Fibroblast of lung (primary cell): ENCODE measurements at regions not wholly inside any gene's neighbourhood (a gene's known extent, or its start where the extent isn't known, plus 50 kb on each side); places are given as distances from the start of the nearest gene placed in this dataset.
"Not testable (repeated sequence)": the region's sequence is repeated elsewhere in the genome, so short reads cannot be mapped to it uniquely, and the experiment has no call there.

Experiments used
- DNase-seq, 2 donors: peaks; one replicate each; pipeline versions ENCODE4 v3.0.0 to v3.0.0-alpha.2; 2010; ENCODE audit warnings: low read depth in 2 of 2
- H2AFZ ChIP-seq: 2 replicates; pipeline ENCODE4 v1.5.1; 2012; ENCODE audit warnings: low read length, control low read depth, inconsistent platforms
- H3K27ac ChIP-seq: 2 replicates; pipeline ENCODE4 v1.5.1; 2011; ENCODE audit warnings: low read length, control low read depth; ENCODE audit not compliant: insufficient read depth
- H3K27me3 ChIP-seq: 2 replicates; pipeline ENCODE4 v1.5.1; 2011; ENCODE audit warnings: mild to moderate bottlenecking, low read length; ENCODE audit not compliant: control insufficient read depth, insufficient read depth
- H3K36me3 ChIP-seq: 2 replicates; pipeline ENCODE4 v1.5.1; 2011; ENCODE audit warnings: low read length; ENCODE audit not compliant: control insufficient read depth, insufficient read depth
- H3K4me1 ChIP-seq: 2 replicates; pipeline ENCODE4 v1.5.1; 2011; ENCODE audit warnings: low read length; ENCODE audit not compliant: control insufficient read depth, insufficient read depth; ENCODE audit errors: extremely low read depth
- H3K4me2 ChIP-seq: 2 replicates; pipeline ENCODE4 v1.5.1; 2011; ENCODE audit warnings: low read length, control low read depth; ENCODE audit not compliant: insufficient read depth; ENCODE audit errors: extremely low read depth
- H3K4me3 ChIP-seq, 4 experiments: fragments of 200-600 bp in 1 of 4; sonication (generic) in 1 of 4; replicated peaks in 1 of 4; 2 replicates each; pipeline ENCODE4 v1.5.1; 2011 to 2016; ENCODE audit warnings: low read length in 4 of 4, low read depth in 3 of 4, mild to moderate bottlenecking in 3 of 4, control low read depth in 2 of 4, inconsistent platforms in 1 of 4, mixed read lengths in 1 of 4; ENCODE audit not compliant: insufficient read depth in 1 of 4; ENCODE audit errors: control extremely low read depth in 1 of 4
- H3K79me2 ChIP-seq: 2 replicates; pipeline ENCODE4 v1.5.1; 2012; ENCODE audit warnings: mild to moderate bottlenecking, low read length, inconsistent platforms; ENCODE audit not compliant: control insufficient read depth, insufficient read depth
- H3K9ac ChIP-seq: 2 replicates; pipeline ENCODE4 v1.5.1; 2011; ENCODE audit warnings: mild to moderate bottlenecking, low read length, control low read depth; ENCODE audit not compliant: insufficient read depth
- H3K9me3 ChIP-seq: 2 replicates; pipeline ENCODE4 v1.5.1; 2012; ENCODE audit warnings: low read depth, low read length; ENCODE audit not compliant: control insufficient read depth, insufficient read depth
- H4K20me1 ChIP-seq: 2 replicates; pipeline ENCODE4 v1.5.1; 2011; ENCODE audit warnings: low read length; ENCODE audit not compliant: control insufficient read depth, insufficient read depth; ENCODE audit errors: extremely low read depth
- EZH2 ChIP-seq: IDR thresholded peaks from 2 replicates; pipeline ENCODE4 v1.5.1; 2012; ENCODE audit warnings: low read length, control low read depth, mild to moderate bottlenecking; ENCODE audit errors: missing control alignments
- TF ChIP-seq, protein P1 (sequence below), 2 donors: IDR thresholded peaks in 1 of 2; conservative IDR thresholded peaks in 1 of 2; 1 replicate in 1 of 2; 2 replicates in 1 of 2; pipeline ENCODE4 v1.5.1; 2011 to 2012; ENCODE audit warnings: low read length in 2 of 2, control low read depth in 1 of 2, inconsistent platforms in 1 of 2, low read depth in 1 of 2, mild to moderate bottlenecking in 1 of 2

DNA sequence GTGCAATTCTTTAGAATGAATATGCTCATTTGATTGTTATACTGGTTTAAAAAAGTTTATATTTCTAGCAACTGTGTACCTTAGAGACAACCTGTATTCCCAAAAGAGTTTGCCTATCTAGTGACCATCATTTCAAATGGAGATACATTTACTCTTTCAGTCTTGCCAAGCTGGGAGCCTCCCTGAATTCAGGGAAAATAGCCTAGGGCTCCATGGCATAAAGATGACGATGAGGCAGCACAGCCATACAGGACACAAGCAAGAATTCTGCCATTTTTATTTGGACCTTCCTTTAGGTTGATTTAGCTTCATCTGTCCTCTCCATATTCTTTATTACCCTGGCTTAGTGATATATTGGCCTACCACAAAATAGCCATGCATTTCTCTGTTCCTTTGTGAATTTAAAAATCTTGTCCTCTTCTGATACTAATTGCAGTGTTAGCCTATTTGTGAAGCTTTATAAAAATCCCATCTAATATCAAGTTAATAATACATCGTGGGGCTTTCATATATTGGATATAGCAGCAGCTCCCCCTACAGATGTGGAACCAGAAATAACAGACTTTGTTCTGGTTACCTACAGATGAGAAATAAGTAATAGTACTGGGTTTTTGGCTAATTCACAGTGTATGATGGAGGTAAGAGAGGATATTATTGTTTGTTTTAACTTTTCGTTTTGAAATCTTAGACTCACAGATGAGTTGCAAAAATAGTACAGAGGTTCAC lies 1661.9 kb upstream of the PIK3C3 start:
- H3K27ac ChIP-seq: no peak overlapping the region
- no peak overlapping the region for H2AFZ ChIP-seq
- no peaks in the 10 kb centered on the region for H3K79me2 ChIP-seq
- H3K36me3 ChIP-seq: no peaks in the 10 kb centered on the region
- no peaks in the 10 kb centered on the region for H3K4me1 ChIP-seq
- no peaks in the 10 kb centered on the region for H3K27me3 ChIP-seq
- H3K9ac ChIP-seq: no peak overlapping the region
- H4K20me1 ChIP-seq: no peaks in the 10 kb centered on the region
- no peak overlapping the region for H3K4me3 ChIP-seq
- peak in 1 of 2 donors; percentile 65 for DNase-seq
- H3K4me2 ChIP-seq: no peak overlapping the region
- TF ChIP-seq, protein P1, sequence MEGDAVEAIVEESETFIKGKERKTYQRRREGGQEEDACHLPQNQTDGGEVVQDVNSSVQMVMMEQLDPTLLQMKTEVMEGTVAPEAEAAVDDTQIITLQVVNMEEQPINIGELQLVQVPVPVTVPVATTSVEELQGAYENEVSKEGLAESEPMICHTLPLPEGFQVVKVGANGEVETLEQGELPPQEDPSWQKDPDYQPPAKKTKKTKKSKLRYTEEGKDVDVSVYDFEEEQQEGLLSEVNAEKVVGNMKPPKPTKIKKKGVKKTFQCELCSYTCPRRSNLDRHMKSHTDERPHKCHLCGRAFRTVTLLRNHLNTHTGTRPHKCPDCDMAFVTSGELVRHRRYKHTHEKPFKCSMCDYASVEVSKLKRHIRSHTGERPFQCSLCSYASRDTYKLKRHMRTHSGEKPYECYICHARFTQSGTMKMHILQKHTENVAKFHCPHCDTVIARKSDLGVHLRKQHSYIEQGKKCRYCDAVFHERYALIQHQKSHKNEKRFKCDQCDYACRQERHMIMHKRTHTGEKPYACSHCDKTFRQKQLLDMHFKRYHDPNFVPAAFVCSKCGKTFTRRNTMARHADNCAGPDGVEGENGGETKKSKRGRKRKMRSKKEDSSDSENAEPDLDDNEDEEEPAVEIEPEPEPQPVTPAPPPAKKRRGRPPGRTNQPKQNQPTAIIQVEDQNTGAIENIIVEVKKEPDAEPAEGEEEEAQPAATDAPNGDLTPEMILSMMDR (conservative IDR thresholded peaks at IDR 0.05 in 1 of 2, IDR thresholded peaks at IDR 0.05 in 1 of 2; ENCODE audit: low read depth in 1 of 2, low read length in 2 of 2): peak in 1 of 2 donors; percentile 58
- no peak for TF ChIP-seq EZH2
- no peaks in the 10 kb centered on the region for H3K9me3 ChIP-seq

DNA sequence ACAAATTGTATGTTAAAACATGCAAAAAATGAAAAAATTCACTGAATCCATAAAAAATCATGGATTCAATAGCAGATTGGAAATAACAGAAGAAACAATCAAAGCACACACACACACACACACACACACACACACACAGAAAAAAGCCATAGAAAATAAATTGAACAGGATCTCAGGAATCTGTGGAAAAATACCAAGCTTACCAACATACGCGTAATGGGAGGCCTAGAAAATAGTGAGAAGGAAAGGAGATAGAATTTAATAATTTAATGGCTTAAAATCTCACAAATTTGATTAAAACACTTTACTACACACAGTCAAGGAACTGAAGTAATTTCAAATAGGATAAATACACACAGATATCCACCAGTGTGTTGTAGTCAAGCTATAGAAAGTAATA lies 1671.5 kb upstream of the PIK3C3 start:
- H3K4me2 ChIP-seq: no peak overlapping the region
- TF ChIP-seq, protein P1 (conservative IDR thresholded peaks at IDR 0.05 in 1 of 2, IDR thresholded peaks at IDR 0.05 in 1 of 2; ENCODE audit: low read depth in 1 of 2, low read length in 2 of 2): no peak
- TF ChIP-seq EZH2: no peak
- no peaks in the 10 kb centered on the region for H3K79me2 ChIP-seq
- H3K9me3 ChIP-seq: no peaks in the 10 kb centered on the region
- no peaks in the 10 kb centered on the region for H3K4me1 ChIP-seq
- no peak overlapping the region for H3K4me3 ChIP-seq
- no peak overlapping the region for H2AFZ ChIP-seq
- no peak overlapping the region for H3K27ac ChIP-seq
- peak in 1 of 2 donors; percentile 11 for DNase-seq
- H3K36me3 ChIP-seq: no peaks in the 10 kb centered on the region
- no peaks in the 10 kb centered on the region for H4K20me1 ChIP-seq
- no peaks in the 10 kb centered on the region for H3K27me3 ChIP-seq
- H3K9ac ChIP-seq: no peak overlapping the region

DNA sequence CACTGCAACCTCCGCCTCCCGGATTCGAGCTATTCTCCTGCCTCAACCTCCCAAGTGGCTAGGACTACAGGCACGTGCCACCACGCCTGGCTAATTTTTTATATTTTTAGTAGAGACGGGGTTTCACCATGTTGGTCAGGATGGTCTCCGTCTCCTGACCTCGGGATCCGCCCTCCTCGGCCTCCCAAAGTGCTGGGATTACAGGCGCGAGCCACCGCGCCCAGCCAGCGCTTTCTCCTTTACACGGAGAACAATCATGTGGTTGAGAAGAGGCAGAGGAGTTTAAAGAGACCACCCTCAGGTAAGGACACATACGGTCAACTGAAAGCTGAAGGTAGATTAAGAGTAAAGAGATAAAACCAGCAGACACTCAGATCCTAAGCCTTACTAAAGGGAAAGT lies 1673.7 kb upstream of the PIK3C3 start:
- not testable (repeated sequence) for H3K4me1 ChIP-seq, DNase-seq, H3K27me3 ChIP-seq, H4K20me1 ChIP-seq, H3K79me2 ChIP-seq, H3K4me3 ChIP-seq, H3K27ac ChIP-seq, H3K36me3 ChIP-seq, H2AFZ ChIP-seq, H3K9me3 ChIP-seq, H3K4me2 ChIP-seq, H3K9ac ChIP-seq
